Gastroesophageal sphincter (tissue), 3 donors: ENCODE measurements at regions not wholly inside any gene's neighbourhood (a gene's known extent, or its start where the extent isn't known, plus 50 kb on each side); places are given as distances from the start of the nearest gene placed in this dataset.

Experiments
- EP300 ChIP-seq: sonication (generic); formaldehyde crosslinking; IDR thresholded peaks from one replicate; pipeline ENCODE4 v1.6.1; 2017; ENCODE audit warnings: antibody characterized with exemption, mild to moderate bottlenecking
- POLR2A ChIP-seq, 2 donors: fragments of 450-650 bp; IDR thresholded peaks; one replicate each; pipeline ENCODE4 v1.6.1; 2017; ENCODE audit warnings: antibody characterized with exemption in 2 of 2, mild to moderate bottlenecking in 2 of 2, moderate library complexity in 1 of 2
- TF ChIP-seq, protein P1 (sequence below), 4 experiments: fragments of 200-600 bp in 2 of 4; fragments of 450-650 bp in 2 of 4; sonication (generic) in 1 of 4; IDR thresholded peaks; one replicate each; pipeline ENCODE4 v1.5.1; 2017 to 2019; ENCODE audit warnings: antibody characterized with exemption in 4 of 4, mild to moderate bottlenecking in 2 of 4, moderate library complexity in 2 of 4

DNA sequence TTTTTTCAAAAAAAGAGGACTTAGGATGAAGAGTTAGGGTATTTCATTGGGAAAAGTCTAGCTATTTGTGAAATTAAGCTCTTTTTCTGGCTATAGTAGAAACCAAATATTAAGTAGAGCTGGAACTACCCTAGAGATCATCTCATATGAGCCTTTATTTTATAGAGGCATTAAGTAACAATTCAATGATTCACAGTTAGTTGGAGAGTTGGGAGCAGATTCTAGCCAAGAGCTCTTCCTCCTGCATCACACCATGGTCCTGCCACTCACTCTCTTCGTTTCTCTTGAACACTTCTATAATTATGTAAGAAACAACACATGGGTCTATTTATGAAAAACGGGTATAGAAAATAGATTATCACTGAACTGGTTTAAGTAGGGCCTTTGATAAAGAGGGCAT is 76.1 kb upstream of the ANK3 start:
- TF ChIP-seq, protein P1, sequence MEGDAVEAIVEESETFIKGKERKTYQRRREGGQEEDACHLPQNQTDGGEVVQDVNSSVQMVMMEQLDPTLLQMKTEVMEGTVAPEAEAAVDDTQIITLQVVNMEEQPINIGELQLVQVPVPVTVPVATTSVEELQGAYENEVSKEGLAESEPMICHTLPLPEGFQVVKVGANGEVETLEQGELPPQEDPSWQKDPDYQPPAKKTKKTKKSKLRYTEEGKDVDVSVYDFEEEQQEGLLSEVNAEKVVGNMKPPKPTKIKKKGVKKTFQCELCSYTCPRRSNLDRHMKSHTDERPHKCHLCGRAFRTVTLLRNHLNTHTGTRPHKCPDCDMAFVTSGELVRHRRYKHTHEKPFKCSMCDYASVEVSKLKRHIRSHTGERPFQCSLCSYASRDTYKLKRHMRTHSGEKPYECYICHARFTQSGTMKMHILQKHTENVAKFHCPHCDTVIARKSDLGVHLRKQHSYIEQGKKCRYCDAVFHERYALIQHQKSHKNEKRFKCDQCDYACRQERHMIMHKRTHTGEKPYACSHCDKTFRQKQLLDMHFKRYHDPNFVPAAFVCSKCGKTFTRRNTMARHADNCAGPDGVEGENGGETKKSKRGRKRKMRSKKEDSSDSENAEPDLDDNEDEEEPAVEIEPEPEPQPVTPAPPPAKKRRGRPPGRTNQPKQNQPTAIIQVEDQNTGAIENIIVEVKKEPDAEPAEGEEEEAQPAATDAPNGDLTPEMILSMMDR (IDR thresholded peaks at IDR 0.05) = no peak
- TF ChIP-seq EP300 (no peak), POLR2A (IDR thresholded peaks at IDR 0.05) (no peak)
